Right lobe of liver (tissue), 6 donors: ENCODE measurements at regions not wholly inside any gene's neighbourhood (a gene's known extent, or its start where the extent isn't known, plus 50 kb on each side); places are given as distances from the start of the nearest gene placed in this dataset.

Source experiments
- ATAC-seq, 4 donors: fragments of 200-7000 bp; cut with Tn5 transposase; one replicate each; pipeline ENCODE4 v1.9.1; 2020; ENCODE audit warnings: mild to moderate bottlenecking in 4 of 4, moderate library complexity in 4 of 4
- DNase-seq, 3 donors: peaks; one replicate each; pipeline ENCODE4 v3.0.0-alpha.2; 2020
- H3K27ac ChIP-seq, 3 donors: fragments of 200-600 bp; one replicate each; pipeline ENCODE4 v1.8.0; 2022
- H3K27me3 ChIP-seq, 2 donors: fragments of 200-600 bp; one replicate each; pipeline ENCODE4 v1.8.0; 2022
- H3K36me3 ChIP-seq, 4 donors: fragments of 200-600 bp; sonication (generic) in 1 of 4; one replicate each; pipeline versions ENCODE4 v1.5.1 to v1.8.0; 2017 to 2022; ENCODE audit warnings: control low read depth in 1 of 4
- H3K4me1 ChIP-seq, 4 donors: fragments of 200-600 bp; sonication (generic) in 1 of 4; one replicate each; pipeline versions ENCODE4 v1.5.1 to v1.8.0; 2017 to 2022; ENCODE audit warnings: control low read depth in 1 of 4
- H3K4me3 ChIP-seq, 3 donors: fragments of 200-600 bp; one replicate each; pipeline ENCODE4 v1.8.0; 2022
- H3K9me3 ChIP-seq, 4 donors: fragments of 200-600 bp; sonication (generic) in 1 of 4; one replicate each; pipeline versions ENCODE4 v1.5.1 to v1.8.0; 2017 to 2022; ENCODE audit warnings: control low read depth in 1 of 4
- CTCF ChIP-seq, 4 donors: fragments of 200-600 bp in 3 of 4; fragments of 450-650 bp in 1 of 4; IDR thresholded peaks; one replicate each; pipeline versions ENCODE4 v1.5.1 to v1.8.0; 2016 to 2022; ENCODE audit warnings: antibody characterized with exemption in 4 of 4, mild to moderate bottlenecking in 2 of 4
- POLR2A ChIP-seq: fragments of 450-650 bp; IDR thresholded peaks from one replicate; pipeline ENCODE4 v1.6.1; 2017; ENCODE audit warnings: antibody characterized with exemption, mild to moderate bottlenecking
- WGBS: methylation state at CpG from one replicate; pipeline ENCODE4 v1.1.6; 2018; ENCODE audit warnings: low coverage, low lambda C conversion rate; ENCODE audit not compliant: insufficient coverage; ENCODE audit errors: missing lambda C conversion rate; 5-methylcytosine and 5-hydroxymethylcytosine counted together
- intact Hi-C, 2 donors: fragments of 100-400 bp; cut with DNase I; formaldehyde crosslinking; loops; one replicate each; pipeline versions ENCODE4 v1.11.2 to v1.14.1; 2022
- donor health status: DM: no; HTN: yes; CAD: no.
- donor health status: DM: no; HTN: no; CAD: no.
- donor health status: DM: no; HTN: no; CAD: no.
- donor health status: DM: no; HTN: yes; CAD: no.
- donor health status: DM: no; HTN: yes; CAD: no.

GRCh38 chr3:30989276-30990030 is 95.0 kb upstream of the GADL1 start:
- H3K9me3 ChIP-seq: no peaks in the 10 kb centered on the region
- no peak overlapping the region for H3K4me3 ChIP-seq
- 72% methylated on average over 2 of the region's 2 CpGs for WGBS
- no peaks in the 10 kb centered on the region for H3K27me3 ChIP-seq
- ATAC-seq: no peak
- DNase-seq: no peak
- intact Hi-C loops: no loop called here
- TF ChIP-seq POLR2A: no peak
- TF ChIP-seq CTCF (IDR thresholded peaks at IDR 0.05): no peak
- H3K27ac ChIP-seq: no peak overlapping the region
- no peaks in the 10 kb centered on the region for H3K36me3 ChIP-seq
- peaks cover 0 to 9% (median 0%) of the 10 kb centered on the region in 4 donors for H3K4me1 ChIP-seq

GRCh38 chr3:30996467-30996866 is 102.0 kb upstream of the GADL1 start:
- H3K4me1 ChIP-seq: no peaks in the 10 kb centered on the region
- intact Hi-C loops: no loop called here
- H3K4me3 ChIP-seq: no peak overlapping the region
- ATAC-seq (no peak), DNase-seq (no peak)
- H3K36me3 ChIP-seq: no peaks in the 10 kb centered on the region
- TF ChIP-seq POLR2A (no peak), CTCF (IDR thresholded peaks at IDR 0.05) (no peak)
- 50% methylated on average over 1 of the region's 2 CpGs for WGBS
- H3K27me3 ChIP-seq: no peaks in the 10 kb centered on the region
- H3K27ac ChIP-seq: no peak overlapping the region
- H3K9me3 ChIP-seq: no peaks in the 10 kb centered on the region

- no peak for TF ChIP-seq CTCF (IDR thresholded peaks at IDR 0.05)
- TF ChIP-seq POLR2A: no peak
- 56% methylated on average over 3 of the region's 3 CpGs for WGBS
- H3K27ac ChIP-seq: no peak overlapping the region
- H3K36me3 ChIP-seq: no peaks in the 10 kb centered on the region
- DNase-seq: no peak
- no peaks in the 10 kb centered on the region for H3K4me1 ChIP-seq
- H3K4me3 ChIP-seq: no peak overlapping the region
- no peak for ATAC-seq
- no peaks in the 10 kb centered on the region for H3K27me3 ChIP-seq
- no peaks in the 10 kb centered on the region for H3K9me3 ChIP-seq
- intact Hi-C loops: no loop called here
These were observed 108.3 kb upstream of the GADL1 start for GRCh38 chr3:31002730-31003129.

GRCh38 chr3:31004025-31004678 is 109.7 kb upstream of the GADL1 start:
- ATAC-seq (no peak), DNase-seq (no peak)
- no peak overlapping the region for H3K27ac ChIP-seq
- WGBS: 42% methylated on average over 3 of the region's 3 CpGs
- H3K27me3 ChIP-seq: no peaks in the 10 kb centered on the region
- no peaks in the 10 kb centered on the region for H3K4me1 ChIP-seq
- no peaks in the 10 kb centered on the region for H3K36me3 ChIP-seq
- no peaks in the 10 kb centered on the region for H3K9me3 ChIP-seq
- TF ChIP-seq POLR2A (no peak), CTCF (IDR thresholded peaks at IDR 0.05) (no peak)
- no peak overlapping the region for H3K4me3 ChIP-seq
- intact Hi-C loops: no loop called here
